ENCODE measurements at regions not wholly inside any gene's neighbourhood (a gene's known extent, or its start where the extent isn't known, plus 50 kb on each side); places are given as distances from the start of the nearest gene placed in this dataset.

DNA sequence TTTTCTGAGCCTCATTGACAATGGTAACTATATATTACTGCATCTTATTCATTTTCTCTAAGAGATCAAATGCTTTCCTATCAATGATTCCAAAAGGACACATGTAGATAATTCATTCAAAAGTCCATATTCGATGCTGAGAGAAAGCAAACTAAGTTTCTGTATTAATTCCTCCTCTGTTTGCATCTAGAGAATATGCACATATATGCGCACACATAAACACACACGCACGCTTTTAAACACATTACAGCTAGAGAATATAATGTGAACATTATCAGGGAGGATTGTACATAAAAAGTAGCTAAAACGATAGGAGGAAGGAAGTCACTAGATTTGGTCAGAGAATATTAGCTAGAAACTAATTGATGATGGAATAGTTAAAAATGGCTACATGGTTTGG is 379.0 kb upstream of the NETO1 start:
- Mint-ChIP-seq H3K36me3 (ENCODE audit: insufficient read depth in 1 of 3, low read depth in 3 of 3) (peaks cover 12 to 23% (median 12%) of the 10 kb centered on the region in 3 experiments; a peak in 6 of 7 replicates), H3K4me1 (peaks cover 8 to 15% of the 10 kb centered on the region in 2 experiments), H3K27me3 (ENCODE audit: low read depth) (no peaks in the 10 kb centered on the region), H3K27ac (no peak overlapping the region), H3K4me3 (no peak overlapping the region), H3K9me3 (peaks cover 12% of the 10 kb centered on the region in 2 experiments)
- H2BK15ac ChIP-seq (ENCODE audit: low read depth, low read length), result no peak overlapping the region
- no peak overlapping the region for H2AFZ ChIP-seq (ENCODE audit: low read length)
- H2AK5ac ChIP-seq (ENCODE audit: insufficient read length, low read length), result no peak overlapping the region
- H2BK20ac ChIP-seq (ENCODE audit: low read depth, low read length, poor library complexity, severe bottlenecking), result no peak overlapping the region
- no peak overlapping the region for H3K23ac ChIP-seq (ENCODE audit: insufficient read length, low read depth, low read length)
- no peaks in the 10 kb centered on the region for H3K79me2 ChIP-seq (ENCODE audit: insufficient read depth, low read length)
- no peaks in the 10 kb centered on the region for H4K20me1 ChIP-seq (ENCODE audit: control insufficient read depth, insufficient read depth, insufficient read length)
- no peak overlapping the region for H3K4me2 ChIP-seq (ENCODE audit: insufficient read depth, insufficient read length, low read length)
- no peaks in the 10 kb centered on the region for H3K79me1 ChIP-seq (ENCODE audit: insufficient read depth, low read depth, low read length, poor library complexity, severe bottlenecking)
- no CpG with 5 or more reads among the region's 5 CpGs for WGBS (ENCODE audit: extremely low coverage, insufficient read length, low lambda C conversion rate)
- no peaks in the 10 kb centered on the region for H3K27me3 ChIP-seq (ENCODE audit: insufficient read depth, low read length)
- no peak for DNase-seq
- no peak overlapping the region for H2BK120ac ChIP-seq (ENCODE audit: low read depth, low read length, poor library complexity, severe bottlenecking)
- no peak overlapping the region for H3K27ac ChIP-seq (ENCODE audit: insufficient read length, low read depth, low read length)
- no peak overlapping the region for H2BK12ac ChIP-seq (ENCODE audit: insufficient read length, low read depth, low read length)
- TF ChIP-seq, protein P1, sequence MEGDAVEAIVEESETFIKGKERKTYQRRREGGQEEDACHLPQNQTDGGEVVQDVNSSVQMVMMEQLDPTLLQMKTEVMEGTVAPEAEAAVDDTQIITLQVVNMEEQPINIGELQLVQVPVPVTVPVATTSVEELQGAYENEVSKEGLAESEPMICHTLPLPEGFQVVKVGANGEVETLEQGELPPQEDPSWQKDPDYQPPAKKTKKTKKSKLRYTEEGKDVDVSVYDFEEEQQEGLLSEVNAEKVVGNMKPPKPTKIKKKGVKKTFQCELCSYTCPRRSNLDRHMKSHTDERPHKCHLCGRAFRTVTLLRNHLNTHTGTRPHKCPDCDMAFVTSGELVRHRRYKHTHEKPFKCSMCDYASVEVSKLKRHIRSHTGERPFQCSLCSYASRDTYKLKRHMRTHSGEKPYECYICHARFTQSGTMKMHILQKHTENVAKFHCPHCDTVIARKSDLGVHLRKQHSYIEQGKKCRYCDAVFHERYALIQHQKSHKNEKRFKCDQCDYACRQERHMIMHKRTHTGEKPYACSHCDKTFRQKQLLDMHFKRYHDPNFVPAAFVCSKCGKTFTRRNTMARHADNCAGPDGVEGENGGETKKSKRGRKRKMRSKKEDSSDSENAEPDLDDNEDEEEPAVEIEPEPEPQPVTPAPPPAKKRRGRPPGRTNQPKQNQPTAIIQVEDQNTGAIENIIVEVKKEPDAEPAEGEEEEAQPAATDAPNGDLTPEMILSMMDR (conservative IDR thresholded peaks at IDR 0.05), result no peak
- no peak overlapping the region for H3K4ac ChIP-seq (ENCODE audit: low read depth, low read length)
- no peak overlapping the region for H4K8ac ChIP-seq (replicated peaks; ENCODE audit: insufficient read length, low read depth, low read length)
- no peak overlapping the region for H3T11ph ChIP-seq (ENCODE audit: low read length)
- H3K23me2 ChIP-seq (ENCODE audit: insufficient read length, low read depth, low read length, poor library complexity, severe bottlenecking), result no peaks in the 10 kb centered on the region
- no peak overlapping the region for H3K56ac ChIP-seq (ENCODE audit: insufficient read length, low read depth, low read length)
- H3K18ac ChIP-seq (ENCODE audit: insufficient read length, low read depth, low read length), result no peak overlapping the region
- H3K4me1 ChIP-seq (ENCODE audit: insufficient read depth, low read length), result no peaks in the 10 kb centered on the region
- H3K14ac ChIP-seq (ENCODE audit: insufficient read depth, low read length), result no peak overlapping the region
- no peak overlapping the region for H4K5ac ChIP-seq (ENCODE audit: insufficient read length, low read depth, low read length)
- no peak overlapping the region for H3K9ac ChIP-seq (ENCODE audit: extremely low read depth, insufficient read length, low read length)
- no peak overlapping the region for H2BK5ac ChIP-seq (ENCODE audit: insufficient read length, low read length)
- H3K9me3 ChIP-seq (ENCODE audit: control insufficient read depth, low read depth, low read length), result no peaks in the 10 kb centered on the region
- no peak overlapping the region for H4K91ac ChIP-seq (ENCODE audit: insufficient read length, low read depth, low read length)

Data from H9 (cell line).